DOHH2 (cell line): ENCODE measurements at regions not wholly inside any gene's neighbourhood (a gene's known extent, or its start where the extent isn't known, plus 50 kb on each side); places are given as distances from the start of the nearest gene placed in this dataset.
"Not testable (repeated sequence)": the region's sequence is repeated elsewhere in the genome, so short reads cannot be mapped to it uniquely, and the experiment has no call there.

Experiments
- CTCF ChIP-seq: fragments of 200-600 bp; sonication (generic); IDR thresholded peaks from one replicate; pipeline ENCODE4 v1.5.1; 2014; ENCODE audit warnings: antibody characterized with exemption, mild to moderate bottlenecking, low read depth, low read length; ENCODE audit not compliant: poor library complexity, severe bottlenecking
- EZH2phosphoT487 ChIP-seq: fragments of 200-600 bp; sonication (generic); IDR thresholded peaks from 2 replicates; pipeline ENCODE4 v1.6.1; 2017; ENCODE audit warnings: borderline replicate concordance, mild to moderate bottlenecking, antibody characterized with exemption, low read length, moderate library complexity, mixed read lengths

GRCh38 chr4:79807933-79808332 lies 265.1 kb downstream of the ANTXR2 start:
- not testable (repeated sequence) for TF ChIP-seq EZH2phosphoT487, CTCF
